Uterus (tissue), 3 donors: ENCODE measurements at regions not wholly inside any gene's neighbourhood (a gene's known extent, or its start where the extent isn't known, plus 50 kb on each side); places are given as distances from the start of the nearest gene placed in this dataset.
A peak's percentile ranks its signal among the peaks of the same experiment; 100 is the strongest.

Source experiments
- DNase-seq, 2 donors: peaks; one replicate each; pipeline ENCODE4 v3.0.0-alpha.2; 2019 to 2020
- H3K27ac ChIP-seq, 2 donors: fragments of 200-600 bp; sonication (generic); 1 replicate in 1 of 2; 2 replicates in 1 of 2; pipeline ENCODE4 v1.5.1; 2016 to 2018
- H3K27me3 ChIP-seq, 2 donors: fragments of 200-600 bp; sonication (generic); one replicate each; pipeline ENCODE4 v1.5.1; 2018 to 2019; ENCODE audit warnings: control low read depth in 1 of 2
- H3K36me3 ChIP-seq, 2 donors: fragments of 200-600 bp; sonication (generic); one replicate each; pipeline ENCODE4 v1.5.1; 2019; ENCODE audit warnings: control low read depth in 1 of 2
- H3K4me1 ChIP-seq, 2 donors: fragments of 200-600 bp; sonication (generic); one replicate each; pipeline ENCODE4 v1.5.1; 2018 to 2019; ENCODE audit warnings: control low read depth in 1 of 2
- H3K4me3 ChIP-seq, 2 donors: fragments of 200-600 bp; sonication (generic); 1 replicate in 1 of 2; 2 replicates in 1 of 2; pipeline ENCODE4 v1.5.1; 2018 to 2019; ENCODE audit warnings: mild to moderate bottlenecking in 1 of 2
- H3K9me3 ChIP-seq, 2 donors: fragments of 200-600 bp; sonication (generic); one replicate each; pipeline ENCODE4 v1.5.1; 2019; ENCODE audit warnings: control low read depth in 1 of 2
- CTCF ChIP-seq, 4 experiments: fragments of 200-600 bp in 2 of 4; fragments of 450-650 bp in 2 of 4; sonication (generic) in 2 of 4; IDR thresholded peaks; one replicate each; pipeline ENCODE4 v1.5.1; 2016 to 2019; ENCODE audit warnings: antibody characterized with exemption in 4 of 4, mild to moderate bottlenecking in 2 of 4, moderate library complexity in 1 of 4
- POLR2A ChIP-seq, 2 donors: fragments of 450-650 bp; IDR thresholded peaks; one replicate each; pipeline ENCODE4 v1.6.1; 2016; ENCODE audit warnings: antibody characterized with exemption in 2 of 2, mild to moderate bottlenecking in 1 of 2, moderate library complexity in 1 of 2
- intact Hi-C: fragments of 100-400 bp; cut with DNase I; formaldehyde crosslinking; loops from one replicate; pipeline ENCODE4 v1.15.1; 2023; ENCODE audit warnings: low total_unique reads
- donor health status: DM: yes; HTN: yes; CAD: no.

- Histone ChIP-seq H3K36me3 (no peaks in the 10 kb centered on the region), H3K4me1 (no peaks in the 10 kb centered on the region), H3K9me3 (peaks cover 0 to under 1% of the 10 kb centered on the region in 2 donors), H3K4me3 (no peak overlapping the region), H3K27ac (no peak overlapping the region), H3K27me3 (no peaks in the 10 kb centered on the region)
- DNase-seq: no peak
- intact Hi-C loops: no loop called here
- TF ChIP-seq POLR2A (IDR thresholded peaks at IDR 0.05) (no peak), CTCF (IDR thresholded peaks at IDR 0.05) (peak in 3 of 4 experiments; percentile 28 to 42 (median 33))
Observed at GRCh38 chr9:82532504-82533180, 530.3 kb downstream of the RASEF start.

GRCh38 chr9:82535432-82535998, 527.4 kb downstream of the RASEF start:
- no peak overlapping the region for H3K27ac ChIP-seq
- H3K4me1 ChIP-seq: no peaks in the 10 kb centered on the region
- H3K36me3 ChIP-seq: no peaks in the 10 kb centered on the region
- no peak overlapping the region for H3K4me3 ChIP-seq
- TF ChIP-seq CTCF (IDR thresholded peaks at IDR 0.05) (no peak), POLR2A (IDR thresholded peaks at IDR 0.05) (no peak)
- no peaks in the 10 kb centered on the region for H3K9me3 ChIP-seq
- no peak for DNase-seq
- no peaks in the 10 kb centered on the region for H3K27me3 ChIP-seq
- intact Hi-C loops: no loop called here

GRCh38 chr9:82538634-82539033, 524.3 kb downstream of the RASEF start:
- intact Hi-C loops: no loop called here
- Histone ChIP-seq H3K27me3 (no peaks in the 10 kb centered on the region), H3K36me3 (no peaks in the 10 kb centered on the region), H3K27ac (no peak overlapping the region), H3K9me3 (no peaks in the 10 kb centered on the region), H3K4me3 (no peak overlapping the region), H3K4me1 (no peaks in the 10 kb centered on the region)
- DNase-seq: no peak
- TF ChIP-seq CTCF (IDR thresholded peaks at IDR 0.05) (no peak), POLR2A (IDR thresholded peaks at IDR 0.05) (no peak)

- no peak for DNase-seq
- Histone ChIP-seq H3K4me1 (no peaks in the 10 kb centered on the region), H3K4me3 (no peak overlapping the region), H3K27ac (peak overlapping the region in 1 of 2 donors; percentile 2), H3K36me3 (no peaks in the 10 kb centered on the region), H3K9me3 (no peaks in the 10 kb centered on the region), H3K27me3 (no peaks in the 10 kb centered on the region)
- no peak for TF ChIP-seq CTCF (IDR thresholded peaks at IDR 0.05)
- no peak for TF ChIP-seq POLR2A (IDR thresholded peaks at IDR 0.05)
- intact Hi-C loops: no loop called here
Observed at GRCh38 chr9:82539146-82539545, 523.8 kb downstream of the RASEF start.

GRCh38 chr9:82539856-82540579, 522.9 kb downstream of the RASEF start:
- Histone ChIP-seq H3K27me3 (no peaks in the 10 kb centered on the region), H3K4me1 (no peaks in the 10 kb centered on the region), H3K36me3 (no peaks in the 10 kb centered on the region), H3K9me3 (no peaks in the 10 kb centered on the region), H3K4me3 (no peak overlapping the region), H3K27ac (peak overlapping the region in 1 of 2 donors; percentile 2)
- intact Hi-C loops: no loop called here
- no peak for DNase-seq
- TF ChIP-seq CTCF (IDR thresholded peaks at IDR 0.05): no peak
- no peak for TF ChIP-seq POLR2A (IDR thresholded peaks at IDR 0.05)
